CD8-positive, alpha-beta memory T cell (primary cell): ENCODE measurements at regions not wholly inside any gene's neighbourhood (a gene's known extent, or its start where the extent isn't known, plus 50 kb on each side); places are given as distances from the start of the nearest gene placed in this dataset.
A peak's percentile ranks its signal among the peaks of the same experiment; 100 is the strongest.
"Not testable (repeated sequence)": the region's sequence is repeated elsewhere in the genome, so short reads cannot be mapped to it uniquely, and the experiment has no call there.

Experiments used
- CTCF ChIA-PET: fragments of 350-600 bp; sonication (Branson Sonifier 250); formaldehyde crosslinking; loops from one replicate; lab custom pipeline; 2021; ENCODE audit warnings: antibody characterized with exemption; lab: Charles Lee
- POLR2A ChIA-PET: fragments of 350-600 bp; sonication (Branson Sonifier 250); formaldehyde crosslinking; loops from one replicate; lab custom pipeline; 2021; ENCODE audit warnings: antibody characterized with exemption; lab: Charles Lee
- DNase-seq, 5 donors: peaks; one replicate each; pipeline versions ENCODE4 v3.0.0 to v3.0.0-alpha.2; 2020 to 2022; ENCODE audit warnings: mixed read lengths in 1 of 5
- H3K27ac ChIP-seq: one replicate; pipeline ENCODE4 v1.7.0; 2013; ENCODE audit warnings: low read depth, mild to moderate bottlenecking, low read length, moderate library complexity
- H3K27me3 ChIP-seq: 2 replicates; pipeline ENCODE4 v1.7.0; 2013; ENCODE audit warnings: low read length, mild to moderate bottlenecking; ENCODE audit not compliant: insufficient read depth, poor library complexity, severe bottlenecking
- H3K36me3 ChIP-seq: 2 replicates; pipeline ENCODE4 v1.7.0; 2013; ENCODE audit warnings: mild to moderate bottlenecking, low read length, moderate library complexity; ENCODE audit not compliant: insufficient read depth
- H3K4me1 ChIP-seq: 2 replicates; pipeline ENCODE4 v1.7.0; 2013; ENCODE audit warnings: mild to moderate bottlenecking, low read length, moderate library complexity; ENCODE audit not compliant: insufficient read depth
- H3K4me3 ChIP-seq: 2 replicates; pipeline ENCODE4 v1.7.0; 2013; ENCODE audit warnings: mild to moderate bottlenecking, low read length
- H3K9me3 ChIP-seq: 2 replicates; pipeline ENCODE4 v1.7.0; 2013; ENCODE audit warnings: mild to moderate bottlenecking, low read length
- H3K27ac Mint-ChIP-seq, 8 donors: one replicate each; pipeline ENCODE4 v1.8.0; 2020 to 2021; ENCODE audit warnings: mixed read lengths in 8 of 8, mild to moderate bottlenecking in 6 of 8, inconsistent platforms in 3 of 8, moderate library complexity in 3 of 8
- H3K27me3 Mint-ChIP-seq, 2 donors: one replicate each; pipeline ENCODE4 v1.8.0; 2020 to 2021; ENCODE audit warnings: mixed read lengths in 2 of 2, mild to moderate bottlenecking in 1 of 2, moderate library complexity in 1 of 2
- H3K36me3 Mint-ChIP-seq, 3 donors: one replicate each; pipeline ENCODE4 v1.8.0; 2020 to 2021; ENCODE audit warnings: mixed read lengths in 3 of 3, inconsistent platforms in 1 of 3, mild to moderate bottlenecking in 1 of 3
- H3K4me1 Mint-ChIP-seq, 3 donors: one replicate each; pipeline ENCODE4 v1.8.0; 2020 to 2021; ENCODE audit warnings: mixed read lengths in 3 of 3, inconsistent platforms in 1 of 3, mild to moderate bottlenecking in 1 of 3
- H3K4me3 Mint-ChIP-seq, 7 donors: one replicate each; pipeline ENCODE4 v1.8.0; 2020 to 2021; ENCODE audit warnings: mixed read lengths in 7 of 7, mild to moderate bottlenecking in 6 of 7, moderate library complexity in 4 of 7, inconsistent platforms in 2 of 7
- H3K9me3 Mint-ChIP-seq, 5 donors: one replicate each; pipeline ENCODE4 v1.8.0; 2020 to 2022; ENCODE audit warnings: mixed read lengths in 5 of 5, mild to moderate bottlenecking in 3 of 5, moderate library complexity in 2 of 5, inconsistent platforms in 1 of 5

- POLR2A ChIA-PET, H3K27ac Mint-ChIP-seq, H3K36me3 ChIP-seq, H3K27me3 ChIP-seq, H3K4me1 ChIP-seq, H3K27me3 Mint-ChIP-seq, H3K4me3 Mint-ChIP-seq, H3K4me1 Mint-ChIP-seq, H3K27ac ChIP-seq, DNase-seq, H3K4me3 ChIP-seq, H3K9me3 ChIP-seq, H3K36me3 Mint-ChIP-seq: not testable (repeated sequence)
- peaks cover 8 to 22% (median 21%) of the 10 kb centered on the region in 5 donors for H3K9me3 Mint-ChIP-seq
- CTCF ChIA-PET, result interaction anchor here (1.0 kb wide), 1 partner anchor 21 kb away, joined by 3 read pairs; no protein-coding TSS in a partner anchor
Measured at GRCh38 chr12:86709017-86709416, 452.8 kb upstream of the MGAT4C start.

GRCh38 chr12:86698641-86698980 lies 442.4 kb upstream of the MGAT4C start:
- ChIA-PET POLR2A (no interaction called here), CTCF (no interaction called here)
- H3K4me3 ChIP-seq, result no peak overlapping the region
- no peaks in the 10 kb centered on the region for H3K36me3 Mint-ChIP-seq
- no peaks in the 10 kb centered on the region for H3K4me1 ChIP-seq
- no peak overlapping the region for H3K27ac ChIP-seq
- no peaks in the 10 kb centered on the region for H3K9me3 ChIP-seq
- H3K27ac Mint-ChIP-seq, result no peak overlapping the region
- H3K4me3 Mint-ChIP-seq, result no peak overlapping the region
- no peak for DNase-seq
- no peaks in the 10 kb centered on the region for H3K27me3 ChIP-seq
- no peaks in the 10 kb centered on the region for H3K4me1 Mint-ChIP-seq
- no peaks in the 10 kb centered on the region for H3K36me3 ChIP-seq
- no peaks in the 10 kb centered on the region for H3K27me3 Mint-ChIP-seq
- H3K9me3 Mint-ChIP-seq, result peaks cover 1 to 24% (median 5%) of the 10 kb centered on the region in 5 donors

GRCh38 chr12:86697916-86698640 lies 441.9 kb upstream of the MGAT4C start:
- Histone ChIP-seq H3K27me3 (no peaks in the 10 kb centered on the region), H3K9me3 (no peaks in the 10 kb centered on the region), H3K36me3 (no peaks in the 10 kb centered on the region), H3K4me1 (no peaks in the 10 kb centered on the region), H3K27ac (no peak overlapping the region), H3K4me3 (no peak overlapping the region)
- peaks cover 1 to 21% (median 4%) of the 10 kb centered on the region in 5 donors for H3K9me3 Mint-ChIP-seq
- H3K4me3 Mint-ChIP-seq, result no peak overlapping the region
- H3K36me3 Mint-ChIP-seq, result no peaks in the 10 kb centered on the region
- POLR2A ChIA-PET, result no interaction called here
- DNase-seq, result no peak
- no peak overlapping the region for H3K27ac Mint-ChIP-seq
- no peaks in the 10 kb centered on the region for H3K4me1 Mint-ChIP-seq
- CTCF ChIA-PET, result no interaction called here
- no peaks in the 10 kb centered on the region for H3K27me3 Mint-ChIP-seq

- H3K27ac Mint-ChIP-seq, result peak overlapping the region in 1 of 8 donors; percentile 73
- H3K27ac ChIP-seq, result no peak overlapping the region
- CTCF ChIA-PET, result no interaction called here
- no peak overlapping the region for H3K4me3 ChIP-seq
- H3K4me1 Mint-ChIP-seq, result no peaks in the 10 kb centered on the region
- H3K27me3 Mint-ChIP-seq, result no peaks in the 10 kb centered on the region
- peaks cover 7 to 33% (median 18%) of the 10 kb centered on the region in 5 donors for H3K9me3 Mint-ChIP-seq
- no peak overlapping the region for H3K4me3 Mint-ChIP-seq
- no peaks in the 10 kb centered on the region for H3K4me1 ChIP-seq
- POLR2A ChIA-PET, result no interaction called here
- H3K36me3 Mint-ChIP-seq, result no peaks in the 10 kb centered on the region
- no peak for DNase-seq
- no peaks in the 10 kb centered on the region for H3K27me3 ChIP-seq
- H3K9me3 ChIP-seq, result no peaks in the 10 kb centered on the region
- no peaks in the 10 kb centered on the region for H3K36me3 ChIP-seq
Measured at GRCh38 chr12:86683568-86684304, 427.5 kb upstream of the MGAT4C start.

DNA sequence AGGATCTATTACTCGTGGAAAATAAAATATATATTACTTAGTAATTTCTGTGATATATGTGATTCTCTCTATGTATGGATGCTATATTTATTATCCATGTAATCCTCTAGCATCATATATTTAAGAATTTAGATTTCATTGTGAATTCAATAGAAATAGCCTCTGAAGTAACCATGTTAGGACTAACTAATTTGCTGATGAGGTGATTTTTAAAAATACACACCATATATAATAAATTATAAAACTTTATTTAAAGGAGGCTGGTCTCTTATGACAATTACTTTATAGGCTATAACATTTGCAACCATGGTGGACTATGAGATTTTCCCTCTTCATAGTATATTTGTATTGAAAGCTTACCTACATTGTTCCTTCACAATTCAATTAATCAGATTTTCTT lies 424.9 kb upstream of the MGAT4C start:
- no peaks in the 10 kb centered on the region for H3K4me1 Mint-ChIP-seq
- DNase-seq, result no peak

GRCh38 chr12:86675197-86675596 lies 419.0 kb upstream of the MGAT4C start:
- Histone ChIP-seq H3K4me1 (no peaks in the 10 kb centered on the region), H3K9me3 (no peaks in the 10 kb centered on the region), H3K36me3 (no peaks in the 10 kb centered on the region), H3K27ac (no peak overlapping the region), H3K27me3 (no peaks in the 10 kb centered on the region), H3K4me3 (no peak overlapping the region)
- Mint-ChIP-seq H3K27me3 (peaks cover 0 to 1% of the 10 kb centered on the region in 2 donors), H3K4me1 (no peaks in the 10 kb centered on the region), H3K36me3 (no peaks in the 10 kb centered on the region), H3K4me3 (no peak overlapping the region), H3K27ac (no peak overlapping the region), H3K9me3 (peaks cover 0 to 31% (median 6%) of the 10 kb centered on the region in 5 donors)
- DNase-seq, result no peak
- ChIA-PET POLR2A (no interaction called here), CTCF (no interaction called here)

More for the DNA sequence above, 424.9 kb upstream of the MGAT4C start:
- Mint-ChIP-seq H3K27me3 (no peaks in the 10 kb centered on the region), H3K9me3 (peaks cover 2 to 33% (median 6%) of the 10 kb centered on the region in 5 donors), H3K27ac (no peak overlapping the region), H3K4me3 (no peak overlapping the region), H3K36me3 (no peaks in the 10 kb centered on the region)
- H3K27ac ChIP-seq, result no peak overlapping the region
- no peaks in the 10 kb centered on the region for H3K36me3 ChIP-seq
- H3K9me3 ChIP-seq, result no peaks in the 10 kb centered on the region
- ChIA-PET POLR2A (no interaction called here), CTCF (no interaction called here)
- no peaks in the 10 kb centered on the region for H3K27me3 ChIP-seq
- H3K4me3 ChIP-seq, result no peak overlapping the region
- no peaks in the 10 kb centered on the region for H3K4me1 ChIP-seq

- Histone ChIP-seq H3K4me3 (no peak overlapping the region), H3K27me3 (no peaks in the 10 kb centered on the region), H3K4me1 (no peaks in the 10 kb centered on the region), H3K36me3 (no peaks in the 10 kb centered on the region), H3K9me3 (no peaks in the 10 kb centered on the region), H3K27ac (no peak overlapping the region)
- Mint-ChIP-seq H3K4me3 (no peak overlapping the region), H3K4me1 (no peaks in the 10 kb centered on the region), H3K9me3 (peaks cover 0 to 33% (median 6%) of the 10 kb centered on the region in 5 donors), H3K36me3 (no peaks in the 10 kb centered on the region), H3K27me3 (peaks cover 0 to 1% of the 10 kb centered on the region in 2 donors), H3K27ac (no peak overlapping the region)
- no peak for DNase-seq
- POLR2A ChIA-PET, result no interaction called here
- CTCF ChIA-PET, result no interaction called here
Measured at GRCh38 chr12:86670986-86671385, 414.8 kb upstream of the MGAT4C start.

- Histone ChIP-seq H3K27ac (no peak overlapping the region), H3K9me3 (no peaks in the 10 kb centered on the region), H3K4me1 (no peaks in the 10 kb centered on the region), H3K4me3 (no peak overlapping the region), H3K27me3 (no peaks in the 10 kb centered on the region), H3K36me3 (no peaks in the 10 kb centered on the region)
- no peak for DNase-seq
- POLR2A ChIA-PET, result no interaction called here
- CTCF ChIA-PET, result no interaction called here
- peaks cover 0 to 1% of the 10 kb centered on the region in 2 donors for H3K27me3 Mint-ChIP-seq
- H3K4me1 Mint-ChIP-seq, result no peaks in the 10 kb centered on the region
- H3K4me3 Mint-ChIP-seq, result no peak overlapping the region
- no peaks in the 10 kb centered on the region for H3K36me3 Mint-ChIP-seq
- H3K9me3 Mint-ChIP-seq, result peaks cover 0 to 34% (median 6%) of the 10 kb centered on the region in 5 donors
- no peak overlapping the region for H3K27ac Mint-ChIP-seq
Measured at GRCh38 chr12:86669010-86669409, 412.8 kb upstream of the MGAT4C start.
